Midbrain (tissue), 1 donor: ENCODE measurements at regions not wholly inside any gene's neighbourhood (a gene's known extent, or its start where the extent isn't known, plus 50 kb on each side); places are given as distances from the start of the nearest gene placed in this dataset.
A peak's percentile ranks its signal among the peaks of the same experiment; 100 is the strongest.
"Not testable (repeated sequence)": the region's sequence is repeated elsewhere in the genome, so short reads cannot be mapped to it uniquely, and the experiment has no call there.

ENCODE experiments used
- DNase-seq: peaks from one replicate; lab custom pipeline; 2025; lab: John Stamatoyannopoulos, UW

- no peak for DNase-seq
Measured at GRCh38 chr2:53610260-53610659, 157.3 kb upstream of the CHAC2 start.

- DNase-seq = no peak
Measured at GRCh38 chr2:53609551-53609950, 158.1 kb upstream of the CHAC2 start.

GRCh38 chr2:53608293-53608692, 159.3 kb upstream of the CHAC2 start:
- no peak for DNase-seq

GRCh38 chr2:53600815-53601214, 166.8 kb upstream of the CHAC2 start:
- DNase-seq = no peak

- DNase-seq = not testable (repeated sequence)
Measured at GRCh38 chr2:53586733-53587612, 180.6 kb upstream of the CHAC2 start.

GRCh38 chr2:53584986-53585385, 182.6 kb upstream of the CHAC2 start:
- no peak for DNase-seq

- no peak for DNase-seq
Measured at GRCh38 chr2:53583583-53583982, 184.0 kb upstream of the CHAC2 start.

- no peak for DNase-seq
Measured at GRCh38 chr2:53582556-53582955, 185.0 kb upstream of the CHAC2 start.

- DNase-seq = no peak
Measured at GRCh38 chr2:53576166-53576565, 191.4 kb upstream of the CHAC2 start.

- DNase-seq = no peak
Measured at GRCh38 chr2:53575721-53576124, 191.9 kb upstream of the CHAC2 start.

- DNase-seq = no peak
Measured at GRCh38 chr2:53572696-53573095, 194.9 kb upstream of the CHAC2 start.

GRCh38 chr2:53569957-53570727, 197.5 kb upstream of the CHAC2 start:
- peak; percentile 19 for DNase-seq

GRCh38 chr2:53568469-53568868, 199.1 kb upstream of the CHAC2 start:
- no peak for DNase-seq

- no peak for DNase-seq
Measured at GRCh38 chr2:53567073-53567472, 200.5 kb upstream of the CHAC2 start.

- no peak for DNase-seq
Measured at GRCh38 chr2:53562407-53562806, 205.2 kb upstream of the CHAC2 start.

GRCh38 chr2:53561155-53561554, 206.4 kb upstream of the CHAC2 start:
- no peak for DNase-seq

- no peak for DNase-seq
Measured at GRCh38 chr2:53559302-53559966, 208.2 kb upstream of the CHAC2 start.

GRCh38 chr2:53558867-53559266, 208.7 kb upstream of the CHAC2 start:
- no peak for DNase-seq

GRCh38 chr2:53549497-53549896, 218.1 kb upstream of the CHAC2 start:
- no peak for DNase-seq

GRCh38 chr2:53545604-53546003, 222.0 kb upstream of the CHAC2 start:
- peak; percentile 82 for DNase-seq

- no peak for DNase-seq
Measured at GRCh38 chr2:53544871-53545558, 222.6 kb upstream of the CHAC2 start.

- DNase-seq = no peak
Measured at GRCh38 chr2:53543083-53543482, 224.5 kb upstream of the CHAC2 start.
